ENCODE measurements at regions not wholly inside any gene's neighbourhood (a gene's known extent, or its start where the extent isn't known, plus 50 kb on each side); places are given as distances from the start of the nearest gene placed in this dataset.

DNA sequence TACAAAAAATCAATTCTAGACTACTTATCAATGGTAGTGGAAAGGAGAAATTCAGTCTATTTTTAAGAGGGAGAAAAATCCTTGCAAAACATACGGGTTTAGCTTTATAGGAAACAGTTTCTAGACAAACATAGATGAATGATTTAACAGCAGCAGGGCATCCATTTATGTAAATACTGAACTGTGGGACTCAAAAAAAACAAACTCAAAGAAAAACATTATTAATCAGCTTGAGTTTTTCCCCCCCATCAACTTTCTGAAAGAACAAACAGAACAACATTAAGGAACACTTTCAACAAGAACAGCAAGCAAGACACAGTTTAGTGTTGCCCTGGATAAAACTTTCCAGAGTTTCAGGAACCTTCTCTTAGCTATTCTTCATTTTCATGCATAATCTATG is 147.3 kb upstream of the KCNK2 start:
- no peak for DNase-seq

GRCh38 chr1:214939180-214939579 is 143.4 kb upstream of the KCNK2 start:
- DNase-seq, result no peak

DNA sequence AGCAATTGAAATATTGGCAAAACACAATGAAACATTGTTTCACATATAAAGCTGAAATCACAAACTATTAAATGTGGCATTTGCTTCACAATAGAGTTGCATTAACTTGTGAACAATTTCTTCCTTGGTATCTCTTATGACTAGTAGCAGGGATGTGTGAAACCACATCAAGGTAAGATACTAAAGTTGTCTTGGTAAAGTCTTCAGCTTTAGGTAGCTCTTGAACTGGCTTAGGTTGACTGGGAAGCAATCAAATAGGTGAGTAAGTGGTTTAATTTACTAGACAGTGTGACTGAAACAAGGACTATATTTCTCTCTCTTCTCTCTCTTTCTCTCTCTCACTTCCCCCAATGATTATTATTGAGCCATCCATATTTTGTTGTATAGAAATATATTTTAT is 141.5 kb upstream of the KCNK2 start:
- no peak for DNase-seq

DNA sequence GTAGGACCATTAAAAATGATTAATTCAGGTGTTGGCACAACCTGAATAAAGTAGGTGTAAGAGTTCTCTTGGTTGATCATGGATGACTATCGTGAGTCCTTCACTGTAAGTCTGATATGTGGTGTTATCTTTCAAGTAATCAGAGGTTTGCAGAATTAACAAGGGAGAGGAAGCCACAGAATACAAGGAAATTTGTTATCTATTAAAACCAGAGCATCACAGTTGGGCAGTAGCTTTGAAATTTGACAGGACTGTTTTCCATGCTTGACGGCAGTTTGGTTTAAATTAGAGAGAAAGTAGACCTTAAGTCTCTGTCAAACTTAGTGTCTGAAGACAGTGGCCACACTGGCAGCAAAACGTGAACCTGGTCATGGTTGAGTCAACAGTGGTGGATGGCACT is 139.5 kb upstream of the KCNK2 start:
- DNase-seq, result no peak

DNA sequence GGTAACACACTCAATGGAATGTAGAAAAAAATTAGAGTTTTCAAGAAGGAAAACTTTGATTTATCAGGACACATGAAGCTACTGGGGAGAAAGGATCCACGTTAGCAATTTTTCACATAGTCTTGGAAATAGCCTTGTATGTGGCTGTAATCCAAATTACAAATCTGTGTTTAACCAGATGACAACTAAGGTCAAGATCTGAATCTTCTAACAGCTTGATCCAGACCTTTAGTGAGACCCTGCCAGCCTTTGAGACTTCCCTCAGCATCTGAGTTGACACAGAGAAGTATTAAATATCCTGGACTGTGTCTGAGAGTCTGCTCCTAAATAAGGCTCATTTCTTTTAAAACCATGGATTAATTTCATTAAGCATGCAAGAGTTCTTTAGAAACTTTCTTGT is 135.9 kb upstream of the KCNK2 start:
- DNase-seq, result no peak

GRCh38 chr1:214952648-214953047 is 129.9 kb upstream of the KCNK2 start:
- no peak for DNase-seq

DNA sequence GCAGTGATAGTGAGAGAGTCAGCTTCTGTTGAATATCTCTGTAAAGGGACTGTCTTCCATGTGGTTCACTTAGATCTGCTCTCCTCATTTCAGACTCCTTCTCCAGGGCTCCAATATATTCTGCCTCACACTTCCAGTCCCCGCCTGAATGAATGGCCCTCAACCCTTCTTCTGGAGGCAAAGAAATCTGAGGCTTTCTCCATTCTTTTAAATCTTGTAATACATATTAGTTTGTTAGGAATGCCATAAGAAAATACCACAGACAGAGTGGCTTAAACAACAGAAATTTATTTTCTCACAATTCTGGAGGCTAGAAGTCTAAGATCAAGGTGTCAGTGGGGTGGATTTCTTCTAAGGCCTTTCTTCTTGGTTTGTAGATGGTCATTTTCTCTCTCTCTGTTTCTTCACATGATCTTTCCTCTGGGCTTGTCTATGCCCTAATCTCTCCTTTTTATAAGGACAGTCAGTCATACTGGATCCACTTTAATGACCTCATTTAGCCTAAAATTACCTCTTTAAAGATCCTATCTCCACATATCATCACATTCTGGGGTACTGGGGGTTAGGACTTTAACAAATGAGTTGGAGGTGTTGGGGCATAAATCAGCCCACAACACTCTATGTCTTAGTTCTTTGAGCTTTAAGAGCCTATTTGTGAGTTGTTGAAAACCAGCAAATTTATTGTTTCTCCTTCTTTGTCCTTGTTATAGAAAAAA is 128.5 kb upstream of the KCNK2 start:
- no peak for DNase-seq

DNA sequence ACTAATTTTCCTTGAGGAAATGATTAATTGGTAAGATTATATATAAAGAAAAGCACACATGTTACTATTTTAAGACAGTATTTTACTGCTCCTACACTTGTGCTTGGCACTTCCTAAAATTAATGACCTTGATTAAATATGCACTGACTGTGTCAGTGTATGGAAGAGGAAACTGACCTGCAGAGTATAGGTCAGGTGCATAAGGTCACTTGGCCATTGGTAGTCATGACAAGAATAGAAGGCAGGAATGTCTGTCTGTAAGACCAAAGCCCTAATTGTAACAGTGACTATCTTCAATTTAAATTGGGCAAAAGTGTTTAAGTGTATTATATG is 128.0 kb upstream of the KCNK2 start:
- no peak for DNase-seq

- no peak for DNase-seq
Measured at GRCh38 chr1:214957330-214958137, 125.0 kb upstream of the KCNK2 start.

GRCh38 chr1:214958486-214958885 is 124.1 kb upstream of the KCNK2 start:
- no peak for DNase-seq

GRCh38 chr1:214966346-214966745 is 116.2 kb upstream of the KCNK2 start:
- no peak for DNase-seq

DNA sequence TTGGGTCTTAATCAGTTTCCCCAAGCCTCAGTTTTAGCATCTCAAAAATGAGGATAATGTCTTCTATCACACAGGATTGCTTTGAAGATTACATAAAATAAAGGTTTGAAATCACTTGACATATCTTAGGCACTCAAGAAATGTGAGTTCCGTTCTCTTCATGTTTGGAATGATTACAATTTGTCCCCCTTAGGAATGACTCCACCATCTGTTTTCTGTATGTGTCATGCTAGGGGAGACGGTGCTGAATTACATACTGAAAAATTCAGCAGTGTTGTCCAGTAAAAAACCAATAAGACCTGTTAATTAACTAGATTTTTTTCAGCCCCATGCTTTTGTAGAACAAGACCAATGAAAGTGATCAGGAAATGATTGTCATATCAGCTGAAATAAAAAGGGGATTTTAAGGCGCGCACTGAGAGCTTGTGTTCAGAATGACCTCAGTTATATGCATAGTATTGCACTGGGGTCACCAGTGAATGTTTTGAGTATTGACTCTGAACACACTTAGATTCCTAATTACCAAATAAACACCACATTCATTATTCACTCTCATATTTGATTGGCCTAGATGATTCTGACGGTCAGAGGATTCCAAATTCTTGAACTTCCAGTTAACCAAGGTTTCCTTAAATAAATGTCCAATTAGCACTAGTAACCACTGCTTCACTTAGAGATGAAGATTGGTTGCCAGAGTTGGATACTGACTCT is 114.5 kb upstream of the KCNK2 start:
- DNase-seq, result no peak

- DNase-seq, result no peak
Measured at GRCh38 chr1:214970016-214970415, 112.5 kb upstream of the KCNK2 start.

GRCh38 chr1:214971071-214971470 is 111.5 kb upstream of the KCNK2 start:
- no peak for DNase-seq

GRCh38 chr1:214974002-214974401 is 108.5 kb upstream of the KCNK2 start:
- no peak for DNase-seq

GRCh38 chr1:214976665-214977064 is 105.9 kb upstream of the KCNK2 start:
- DNase-seq, result no peak

DNA sequence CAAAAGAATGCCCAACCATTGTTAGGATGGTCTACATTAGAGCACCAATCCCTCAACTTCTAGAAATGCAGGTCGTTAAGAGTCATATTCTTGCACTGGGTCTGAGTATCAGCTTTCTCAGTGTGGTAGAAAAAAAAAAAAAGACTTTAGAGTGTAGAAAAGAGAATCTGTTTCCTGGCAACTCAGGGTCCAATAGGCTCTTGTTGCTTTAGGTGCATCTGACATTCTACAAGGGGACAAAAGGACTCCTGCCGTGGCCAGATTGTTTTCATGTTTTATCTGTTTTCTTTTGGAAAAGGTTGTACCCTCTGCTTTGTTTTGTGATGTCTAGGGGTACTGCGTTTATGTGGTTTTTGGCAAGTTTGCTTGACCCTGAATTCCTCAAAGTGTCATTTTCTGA is 105.4 kb upstream of the KCNK2 start:
- no peak for DNase-seq

DNA sequence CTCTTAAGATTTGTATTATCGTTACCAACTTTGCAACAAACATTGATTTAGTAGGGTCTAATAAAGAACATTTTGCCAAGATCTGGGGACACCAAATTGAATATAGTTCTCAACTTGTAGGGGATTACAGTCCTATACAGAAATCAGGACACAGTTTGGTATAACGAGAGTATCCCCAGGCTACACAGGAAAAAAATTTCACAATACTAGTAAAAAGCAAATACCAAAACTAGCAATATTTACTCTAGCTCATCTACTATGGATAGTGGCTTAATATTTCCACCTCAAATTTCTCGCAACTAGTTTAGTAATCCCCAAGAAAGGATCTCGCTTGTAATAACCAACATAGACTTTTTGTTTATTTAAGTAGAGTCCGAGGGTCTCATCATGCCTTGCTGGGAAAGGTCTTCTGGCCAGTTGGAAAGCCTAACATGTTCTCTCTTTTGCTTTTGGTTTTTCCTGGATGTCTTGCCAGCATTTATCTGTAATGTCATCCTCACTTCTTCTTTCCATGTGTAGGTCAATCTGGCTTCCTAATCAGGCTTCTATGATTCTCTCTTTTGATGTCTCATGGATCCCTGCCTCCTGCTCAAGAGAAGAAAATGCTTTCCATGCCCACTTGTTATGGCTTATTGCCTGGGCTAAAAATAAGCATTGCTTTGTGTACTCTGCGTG is 104.7 kb upstream of the KCNK2 start:
- DNase-seq, result no peak

DNA sequence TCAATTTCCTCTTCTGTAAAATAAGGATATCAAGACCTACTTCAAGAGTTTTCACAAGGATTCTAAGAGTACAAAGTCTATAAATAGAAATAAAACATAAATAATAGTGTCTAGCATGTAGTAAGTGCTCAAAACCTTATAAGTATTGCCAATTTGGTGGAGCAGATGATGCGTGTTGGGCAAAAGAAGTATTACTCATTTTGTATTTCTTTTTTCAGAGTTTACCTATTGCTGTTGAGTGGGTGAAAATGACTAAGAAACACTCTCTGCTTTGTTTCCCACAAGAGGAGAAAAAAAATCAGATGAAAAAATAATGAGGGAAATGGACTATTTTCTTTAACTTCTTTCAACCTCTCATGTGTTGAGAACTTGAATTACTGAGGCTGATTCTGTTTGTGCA is 103.3 kb upstream of the KCNK2 start:
- no peak for DNase-seq

GRCh38 chr1:214980921-214981320 is 101.6 kb upstream of the KCNK2 start:
- no peak for DNase-seq

DNA sequence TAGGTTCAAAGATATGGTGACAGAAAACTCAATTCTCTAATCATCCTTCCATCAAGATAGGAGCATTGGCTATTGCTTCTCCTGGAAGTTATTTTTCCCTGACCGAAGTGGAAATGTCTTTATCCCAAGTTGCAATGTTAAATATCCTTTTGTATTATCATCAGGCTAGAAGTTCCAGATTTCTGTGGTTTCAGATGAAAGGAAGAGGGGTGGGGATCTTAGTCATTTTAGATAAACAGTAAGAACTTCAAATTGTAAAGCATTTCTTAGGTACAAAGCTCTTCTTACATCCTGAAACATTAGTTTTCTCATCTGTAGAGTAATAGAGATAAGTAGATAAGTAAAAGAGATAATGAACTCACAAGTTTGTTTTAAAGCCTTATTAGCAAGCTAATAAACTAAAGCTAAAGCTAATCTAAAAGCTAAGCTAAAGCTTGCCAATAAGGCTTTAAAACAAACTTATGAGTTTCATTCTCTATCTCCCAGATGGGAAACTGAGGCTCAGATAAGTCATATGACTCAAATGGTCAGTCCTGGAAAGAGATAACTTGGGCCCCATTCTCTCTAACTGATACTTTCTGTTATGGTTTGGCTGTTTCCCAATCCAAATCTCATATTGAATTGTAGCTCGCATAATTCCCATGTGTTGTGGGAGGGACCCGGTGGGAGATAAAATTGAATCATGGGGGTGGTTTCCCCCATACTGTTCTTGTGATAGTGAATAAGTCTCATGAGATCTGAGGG is 99.2 kb upstream of the KCNK2 start:
- no peak for DNase-seq

- no peak for DNase-seq
Measured at GRCh38 chr1:214989341-214989740, 93.2 kb upstream of the KCNK2 start.

- DNase-seq, result no peak
Measured at GRCh38 chr1:214990619-214991018, 91.9 kb upstream of the KCNK2 start.

Data from activated naive CD4-positive, alpha-beta T cell treated with anti-CD3 and anti-CD28 coated beads, Interleukin-2, amount 50 U/mL, for 16 hours (primary cell).